Stimulated activated CD4-positive, alpha-beta T cell treated with anti-CD3 and anti-CD28 coated beads, Interleukin-15, amount 100 ng/mL, for 48 hours (primary cell): ENCODE measurements at regions not wholly inside any gene's neighbourhood (a gene's known extent, or its start where the extent isn't known, plus 50 kb on each side); places are given as distances from the start of the nearest gene placed in this dataset.

Experiments
- DNase-seq, 2 donors: peaks; one replicate each; pipeline ENCODE4 v3.0.0-alpha.2; 2020; ENCODE audit warnings: low read depth in 2 of 2

DNA sequence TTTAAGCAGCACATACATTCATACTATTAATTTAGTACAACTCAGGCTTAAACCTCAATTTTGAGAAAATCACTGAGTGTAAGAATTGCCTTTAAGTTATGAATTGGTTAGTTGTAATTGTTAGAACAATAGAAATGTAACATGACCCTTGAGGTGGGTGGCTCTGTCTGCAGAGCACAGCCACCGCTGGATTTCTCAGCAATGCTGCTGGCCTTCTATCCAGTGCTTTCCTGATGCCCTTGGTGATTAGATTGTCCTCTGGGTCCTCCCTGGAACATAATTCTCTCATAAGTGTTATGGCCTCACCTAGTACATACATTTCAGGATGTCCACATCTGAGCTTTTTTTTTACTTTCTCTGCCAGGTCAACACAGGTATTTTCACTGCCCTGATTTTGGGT is 213.2 kb downstream of the SLC7A11 start:
- no peak for DNase-seq

DNA sequence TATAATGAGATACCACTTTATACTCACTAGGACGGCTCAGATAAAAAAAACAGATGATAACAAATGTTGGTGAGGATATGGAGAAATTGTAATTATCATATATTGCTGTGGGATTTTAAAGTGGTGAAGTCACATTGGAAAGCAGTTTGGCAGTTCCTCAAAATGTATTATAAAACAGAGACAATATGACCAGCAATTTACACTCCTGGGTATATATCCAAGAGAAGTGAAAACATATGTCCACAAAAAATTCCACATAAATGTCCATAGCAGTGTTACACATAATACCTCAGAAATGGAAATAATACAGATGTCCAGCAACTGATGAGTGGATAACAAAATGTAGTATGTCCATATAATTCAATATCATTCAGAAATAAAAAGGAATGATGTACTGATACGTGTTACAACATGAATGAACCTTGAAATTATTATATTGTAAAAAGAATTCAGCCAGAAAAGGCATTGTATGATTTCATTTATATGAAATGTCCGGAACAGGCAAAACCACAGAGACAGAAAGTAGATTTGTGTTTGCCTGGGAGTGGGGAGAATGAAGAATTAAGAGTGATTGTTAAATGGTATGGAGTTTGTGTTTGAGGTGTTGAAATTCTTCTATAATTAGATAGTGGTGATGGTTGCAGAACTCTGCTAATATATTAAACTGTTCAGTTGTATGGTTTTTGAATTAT is 220.9 kb downstream of the SLC7A11 start:
- DNase-seq: no peak

- DNase-seq: no peak
Observed at GRCh38 chr4:138014590-138015288, 227.4 kb downstream of the SLC7A11 start.

DNA sequence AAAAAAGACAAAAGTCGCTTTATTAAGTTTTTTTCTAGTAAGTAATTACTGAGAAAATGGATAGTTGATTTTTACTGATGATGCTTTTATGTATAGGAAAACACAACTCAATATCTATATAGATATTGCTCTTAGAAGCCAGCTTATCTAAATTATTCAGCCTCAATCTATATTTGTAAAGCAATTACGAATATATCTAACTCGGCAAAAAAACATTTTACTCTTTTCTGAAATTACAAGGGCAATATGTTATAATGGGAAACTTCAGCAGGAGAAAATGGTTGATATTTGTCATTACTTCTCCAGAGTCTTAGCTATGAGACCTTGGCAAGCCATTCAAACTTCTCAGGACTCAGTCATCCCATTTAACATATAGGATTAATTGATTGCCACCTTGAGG is 228.5 kb downstream of the SLC7A11 start:
- DNase-seq: no peak

DNA sequence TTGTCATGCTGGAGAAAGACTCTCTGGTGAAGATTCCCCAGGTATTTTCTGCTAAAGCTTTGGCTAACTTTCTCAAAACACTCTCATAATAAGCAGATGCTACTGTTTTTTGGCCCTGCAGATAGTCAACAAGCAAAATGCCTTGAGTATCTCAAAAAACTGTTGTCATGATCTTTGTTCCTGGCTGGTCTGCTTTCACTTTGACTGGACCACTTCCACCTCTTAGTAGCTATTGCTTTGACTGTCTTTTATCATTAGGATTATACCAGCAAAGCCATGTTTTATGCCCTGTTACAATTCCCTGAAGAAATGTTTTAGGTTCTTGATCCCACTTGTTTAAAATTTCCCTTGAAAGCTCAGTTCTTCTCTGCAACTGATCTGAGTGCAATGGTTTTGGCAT is 231.5 kb downstream of the SLC7A11 start:
- no peak for DNase-seq

DNA sequence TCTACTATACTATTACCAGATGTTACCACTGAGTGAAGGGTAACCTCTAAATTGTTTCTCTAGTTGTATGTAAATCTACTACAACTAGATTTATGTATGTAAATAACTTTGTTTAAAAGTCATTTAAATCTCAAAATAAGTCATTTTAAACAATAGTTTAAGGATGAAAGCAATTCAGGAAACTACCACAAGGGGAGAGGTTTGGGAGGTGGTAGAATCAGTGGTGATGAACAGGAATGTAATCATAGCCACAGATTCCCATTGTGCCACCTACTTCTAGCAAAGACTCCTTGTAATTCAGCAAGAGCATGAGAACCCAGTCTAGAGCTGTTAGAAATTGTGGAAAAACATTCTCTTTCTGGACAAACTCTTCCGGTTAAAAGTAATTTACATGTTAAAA is 234.6 kb downstream of the SLC7A11 start:
- DNase-seq: no peak

DNA sequence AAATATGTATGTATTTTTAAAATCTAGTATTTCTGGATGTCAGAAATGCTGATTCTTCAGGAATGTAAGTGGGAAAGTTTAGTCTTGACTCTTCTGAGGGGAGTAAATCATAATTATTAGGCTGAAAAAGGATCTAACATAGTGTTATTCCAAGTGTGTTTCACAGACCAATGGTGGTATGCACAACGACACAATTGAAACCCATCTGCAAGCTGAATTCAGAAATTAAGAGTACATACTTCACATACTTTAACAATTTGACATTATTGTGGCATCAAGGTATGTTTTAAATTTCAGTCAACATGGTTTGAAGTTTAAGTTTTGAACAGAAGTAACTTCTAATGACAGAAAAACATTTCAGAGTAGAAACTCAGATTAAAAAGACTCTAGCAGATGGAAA is 236.7 kb downstream of the SLC7A11 start:
- DNase-seq: no peak

- DNase-seq: no peak
Observed at GRCh38 chr4:138003248-138003647, 238.9 kb downstream of the SLC7A11 start.

- no peak for DNase-seq
Observed at GRCh38 chr4:137998666-137999429, 243.3 kb downstream of the SLC7A11 start.

DNA sequence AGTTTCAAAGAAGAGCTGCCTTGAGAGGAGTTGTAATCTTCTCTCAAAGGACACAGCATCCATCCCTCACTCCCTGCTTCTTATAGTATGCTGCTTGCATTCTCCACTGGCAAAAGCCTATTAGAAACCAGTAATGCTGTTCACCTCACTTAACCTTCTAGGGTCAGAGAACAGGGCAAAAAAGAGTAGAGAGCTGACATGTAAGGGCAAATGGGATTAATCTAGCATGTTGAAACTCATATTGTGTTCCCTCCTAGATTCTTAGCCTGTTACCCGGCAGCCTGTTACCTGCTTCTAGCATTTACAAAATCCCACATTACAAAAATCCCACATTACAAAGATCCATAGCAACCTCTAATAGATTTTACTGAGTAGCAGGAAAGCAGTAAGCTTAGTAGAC is 244.7 kb downstream of the SLC7A11 start:
- DNase-seq: no peak

DNA sequence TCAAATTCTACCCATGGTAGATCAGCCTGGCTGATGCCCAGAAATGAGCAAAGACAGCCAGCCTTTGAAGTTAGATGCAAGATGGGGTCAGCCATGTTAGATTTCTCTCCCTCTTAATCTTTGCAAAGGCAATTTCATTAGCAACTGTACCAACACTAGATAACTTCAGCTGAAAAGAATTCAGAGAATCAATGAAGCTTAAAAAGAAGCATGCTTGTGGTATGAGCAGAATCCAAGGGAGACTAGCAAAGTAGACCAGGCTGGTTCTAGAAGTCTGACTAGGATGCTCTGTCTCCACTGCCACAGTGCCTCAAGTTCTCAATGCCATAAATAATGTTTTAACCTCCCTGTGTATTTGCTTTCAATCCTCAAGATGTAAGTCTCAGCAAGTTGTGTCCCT is 247.3 kb downstream of the SLC7A11 start:
- no peak for DNase-seq

- no peak for DNase-seq
Observed at GRCh38 chr4:137993232-137993631, 248.9 kb downstream of the SLC7A11 start.

- DNase-seq: no peak
Observed at GRCh38 chr4:137981277-137981676, 260.9 kb downstream of the SLC7A11 start.

DNA sequence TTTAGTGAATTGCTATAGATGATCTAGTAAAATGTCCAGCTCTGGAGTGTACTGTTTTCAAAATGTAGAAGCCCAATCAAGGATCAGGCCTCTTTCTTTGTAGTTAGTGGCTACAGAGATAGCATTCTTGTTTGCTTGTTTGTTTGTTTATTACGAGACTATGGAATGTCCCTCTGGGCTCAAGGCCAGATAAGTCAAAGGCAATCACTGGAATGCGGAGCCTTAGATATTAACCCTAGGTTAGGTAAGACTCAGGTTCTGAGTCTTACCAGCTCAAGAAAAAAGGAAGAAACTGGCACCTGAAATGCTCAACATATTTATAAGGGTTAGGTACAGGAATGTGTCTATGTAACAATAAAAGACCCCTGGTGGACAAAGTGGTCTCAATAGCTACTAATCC is 261.5 kb downstream of the SLC7A11 start:
- DNase-seq: no peak

DNA sequence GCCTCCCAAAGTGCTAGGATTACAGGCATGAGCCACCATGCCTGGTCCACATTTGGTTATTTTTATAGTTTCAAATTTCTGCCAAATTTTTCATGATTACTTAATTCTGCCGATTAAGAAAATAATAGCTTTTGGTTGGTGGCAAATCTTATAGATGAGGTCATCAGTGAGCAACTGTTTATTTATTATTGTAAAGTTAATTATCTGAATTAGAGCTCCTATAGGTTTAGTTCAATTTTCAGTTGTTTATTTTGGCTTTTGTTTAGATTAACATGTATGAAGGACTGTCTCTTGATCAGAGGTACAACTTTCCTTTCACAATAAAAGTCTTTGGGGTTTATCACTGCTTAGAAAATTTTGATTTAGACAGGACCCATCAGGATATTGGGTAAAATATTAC is 262.2 kb downstream of the SLC7A11 start:
- no peak for DNase-seq

DNA sequence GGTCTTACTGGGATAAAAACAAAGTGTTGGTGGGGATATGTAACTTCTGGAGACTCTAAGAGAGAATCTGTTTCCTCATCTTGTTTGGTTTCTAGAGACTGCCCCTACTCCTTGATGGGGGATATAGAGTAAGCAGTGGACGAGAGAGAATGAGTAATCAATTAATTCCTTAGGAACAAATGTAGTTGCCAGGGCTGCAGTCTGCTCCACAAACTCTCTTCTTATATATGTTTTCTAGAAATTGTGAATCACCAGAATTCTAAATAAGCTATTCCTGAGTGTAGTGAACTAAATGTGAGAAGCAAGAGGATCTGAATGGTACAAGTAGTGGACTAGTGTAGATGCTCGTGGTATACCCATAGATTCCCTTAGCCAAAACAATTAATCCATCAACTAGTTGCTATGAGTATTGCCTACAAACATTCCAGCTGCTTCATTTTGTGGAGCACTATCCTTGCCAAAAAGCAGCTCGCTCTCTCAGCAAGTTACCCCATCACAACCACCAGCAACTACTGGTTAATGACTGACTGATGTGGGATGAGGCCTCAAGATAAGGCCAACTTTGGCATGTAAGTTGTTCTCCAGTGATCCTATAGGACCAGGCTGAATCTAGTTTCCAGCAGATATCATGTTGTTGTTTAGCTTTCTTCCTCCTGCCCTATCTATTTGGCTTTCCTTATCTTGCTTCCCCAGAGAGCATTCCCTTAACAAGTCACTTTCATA is 273.0 kb downstream of the SLC7A11 start:
- DNase-seq: no peak

DNA sequence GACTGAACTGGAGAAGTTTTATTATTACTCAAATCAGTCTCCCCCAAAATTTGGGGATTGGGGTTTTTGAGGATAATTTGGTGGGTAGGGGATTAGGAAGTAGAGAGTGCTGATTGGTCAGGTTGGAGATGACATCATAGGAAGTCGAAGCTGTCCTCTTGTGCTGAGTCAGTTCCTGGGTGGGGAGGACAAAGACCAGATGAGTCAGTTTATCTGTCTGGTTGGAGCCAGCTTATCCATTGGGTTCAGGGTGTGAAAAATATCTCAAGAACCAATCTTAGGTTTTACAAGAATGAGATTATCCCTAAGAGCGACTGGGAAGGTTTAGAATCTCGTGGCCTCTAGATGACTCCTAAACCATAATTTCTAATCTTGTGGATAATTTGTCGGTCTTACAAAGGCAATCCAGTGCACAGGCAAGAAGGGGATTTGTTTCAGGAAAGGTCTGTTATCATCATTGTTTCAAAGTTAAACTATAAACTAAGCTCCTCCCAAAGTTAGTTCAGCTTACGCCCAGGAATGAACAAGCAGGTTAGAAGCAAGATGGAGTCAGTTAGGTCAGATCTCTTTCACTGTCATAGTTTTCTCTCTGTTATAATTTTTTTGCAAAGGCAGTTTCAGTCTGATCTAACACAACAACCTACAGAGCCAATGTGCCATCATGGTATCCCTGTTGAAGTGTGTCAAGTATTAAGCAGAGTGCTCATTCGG is 274.5 kb downstream of the SLC7A11 start:
- no peak for DNase-seq

DNA sequence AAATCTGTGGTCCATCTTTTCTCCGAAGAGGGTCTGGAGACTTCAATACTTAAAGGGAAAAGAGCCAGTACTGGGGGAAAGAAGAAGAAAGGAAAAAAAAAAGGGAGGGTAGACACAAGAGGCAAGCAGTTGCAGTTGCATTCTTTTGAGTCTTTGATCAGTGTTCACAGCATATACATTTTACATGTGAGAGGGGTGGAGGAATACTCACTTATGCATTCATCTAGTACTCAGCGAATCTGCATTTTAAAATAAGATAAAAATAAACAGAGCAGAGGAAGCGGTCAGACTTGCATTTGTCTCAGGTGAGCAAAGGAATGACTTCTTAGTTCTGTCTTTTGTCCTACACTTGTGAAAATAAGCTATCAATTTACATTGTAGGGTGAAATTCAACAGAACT is 275.6 kb downstream of the SLC7A11 start:
- no peak for DNase-seq

GRCh38 chr4:137961051-137961438 is 281.1 kb downstream of the SLC7A11 start:
- no peak for DNase-seq

- no peak for DNase-seq
Observed at GRCh38 chr4:137960371-137961050, 281.6 kb downstream of the SLC7A11 start.

- no peak for DNase-seq
Observed at GRCh38 chr4:137957806-137958205, 284.3 kb downstream of the SLC7A11 start.
